ENCODE measurements at regions not wholly inside any gene's neighbourhood (a gene's known extent, or its start where the extent isn't known, plus 50 kb on each side); places are given as distances from the start of the nearest gene placed in this dataset.

- TF ChIP-seq POLR2AphosphoS5 (IDR thresholded peaks at IDR 0.05): no peak
- TF ChIP-seq POLR2A (IDR thresholded peaks at IDR 0.05): no peak
- TF ChIP-seq, protein P1, sequence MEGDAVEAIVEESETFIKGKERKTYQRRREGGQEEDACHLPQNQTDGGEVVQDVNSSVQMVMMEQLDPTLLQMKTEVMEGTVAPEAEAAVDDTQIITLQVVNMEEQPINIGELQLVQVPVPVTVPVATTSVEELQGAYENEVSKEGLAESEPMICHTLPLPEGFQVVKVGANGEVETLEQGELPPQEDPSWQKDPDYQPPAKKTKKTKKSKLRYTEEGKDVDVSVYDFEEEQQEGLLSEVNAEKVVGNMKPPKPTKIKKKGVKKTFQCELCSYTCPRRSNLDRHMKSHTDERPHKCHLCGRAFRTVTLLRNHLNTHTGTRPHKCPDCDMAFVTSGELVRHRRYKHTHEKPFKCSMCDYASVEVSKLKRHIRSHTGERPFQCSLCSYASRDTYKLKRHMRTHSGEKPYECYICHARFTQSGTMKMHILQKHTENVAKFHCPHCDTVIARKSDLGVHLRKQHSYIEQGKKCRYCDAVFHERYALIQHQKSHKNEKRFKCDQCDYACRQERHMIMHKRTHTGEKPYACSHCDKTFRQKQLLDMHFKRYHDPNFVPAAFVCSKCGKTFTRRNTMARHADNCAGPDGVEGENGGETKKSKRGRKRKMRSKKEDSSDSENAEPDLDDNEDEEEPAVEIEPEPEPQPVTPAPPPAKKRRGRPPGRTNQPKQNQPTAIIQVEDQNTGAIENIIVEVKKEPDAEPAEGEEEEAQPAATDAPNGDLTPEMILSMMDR (IDR thresholded peaks at IDR 0.05): no peak
These were observed 910.0 kb upstream of the ROBO1 start for GRCh38 chr3:80677796-80678195.

Measured in prostate gland (tissue), 2 donors.